GM12878 (cell line): ENCODE measurements at regions not wholly inside any gene's neighbourhood (a gene's known extent, or its start where the extent isn't known, plus 50 kb on each side); places are given as distances from the start of the nearest gene placed in this dataset.

Experiments
- ATAC-seq: fragments of 200-7000 bp; cut with Tn5 transposase; 3 replicates; pipeline ENCODE4 v1.9.1; 2020; ENCODE audit warnings: mild to moderate bottlenecking, moderate library complexity
- BruUV-seq: library from RNA; stranded (reverse); fragments of 400-500 nt; replicated peaks from 2 replicates; lab custom pipeline; 2021; lab: Mats Ljungman, UMichigan
- CTCF ChIA-PET: fragments of 300-600 bp; sonication (Branson Sonifier 250); formaldehyde crosslinking; extraction: SDS; loops from one replicate; lab custom pipeline; 2021; ENCODE audit warnings: inconsistent platforms; lab: Yijun Ruan, JAX
- POLR2A ChIA-PET: fragments of 350-600 bp; formaldehyde crosslinking; extraction: SDS; loops from one replicate; lab custom pipeline; 2021; ENCODE audit warnings: inconsistent platforms; lab: Charles Lee
- RAD21 ChIA-PET: fragments of 300-600 bp; sonication (Branson Sonifier 250); formaldehyde crosslinking; loops from one replicate; lab custom pipeline; 2023; ENCODE audit warnings: antibody characterized with exemption; ENCODE audit not compliant: unreplicated experiment; lab: Charles Lee
- SMC1A ChIA-PET: fragments of 300-600 bp; sonication (Branson Sonifier 250); formaldehyde crosslinking; loops from one replicate; lab custom pipeline; 2023; ENCODE audit not compliant: unreplicated experiment, uncharacterized antibody; lab: Charles Lee
- DNase-seq: peaks from one replicate; pipeline ENCODE4 v3.0.0-alpha.2; 2011; ENCODE audit warnings: low read depth, low spot score
- FAIRE-seq: peaks from 3 replicates; lab custom pipeline; 2011; peaks lifted over from hg19 to GRCh38; lab: Jason Lieb, UNC
- H2AFZ ChIP-seq: 2 replicates; pipeline ENCODE4 v1.6.0; 2011; ENCODE audit warnings: low read depth, low read length, control low read depth; ENCODE audit not compliant: control insufficient read depth
- H3K27ac ChIP-seq: 2 replicates; pipeline ENCODE4 v1.5.1; 2011; ENCODE audit warnings: control low read depth; ENCODE audit not compliant: control insufficient read depth, insufficient read depth
- H3K27me3 ChIP-seq, 2 experiments: replicated peaks in 1 of 2; 2 replicates each; pipeline versions ENCODE4 v1.6.0 to v1.6.1; 2011; ENCODE audit warnings: low read length in 1 of 2; ENCODE audit not compliant: control insufficient read depth in 2 of 2, insufficient read depth in 2 of 2
- H3K36me3 ChIP-seq, 2 experiments: 2 replicates each; pipeline ENCODE4 v1.5.1; 2011; ENCODE audit warnings: low read length in 1 of 2; ENCODE audit not compliant: control insufficient read depth in 2 of 2, insufficient read depth in 2 of 2
- H3K4me1 ChIP-seq: 2 replicates; pipeline ENCODE4 v1.6.1; 2011; ENCODE audit warnings: mild to moderate bottlenecking, low read length, moderate library complexity, mixed read lengths; ENCODE audit not compliant: control insufficient read depth, insufficient read depth
- H3K4me2 ChIP-seq: 2 replicates; pipeline ENCODE4 v1.6.0; 2011; ENCODE audit warnings: control low read depth; ENCODE audit not compliant: control insufficient read depth, insufficient read depth
- H3K4me3 ChIP-seq: fragments of 200-600 bp; sonication (generic); 2 replicates; pipeline ENCODE4 v1.5.1; 2016
- H3K79me2 ChIP-seq: 2 replicates; pipeline ENCODE4 v1.6.0; 2011; ENCODE audit warnings: low read length; ENCODE audit not compliant: control insufficient read depth, insufficient read depth
- H3K9ac ChIP-seq: 2 replicates; pipeline ENCODE4 v1.8.0; 2011; ENCODE audit warnings: low read length, control low read depth, mixed read lengths; ENCODE audit not compliant: control insufficient read depth, insufficient read depth
- H3K9me3 ChIP-seq: replicated peaks from 3 replicates; pipeline ENCODE4 v1.5.1; 2011; ENCODE audit warnings: mild to moderate bottlenecking, low read length; ENCODE audit not compliant: control insufficient read depth, insufficient read depth
- H4K20me1 ChIP-seq: 2 replicates; pipeline ENCODE4 v1.6.0; 2011; ENCODE audit not compliant: control insufficient read depth, insufficient read depth
- ATF7 ChIP-seq: fragments of 450-650 bp; IDR thresholded peaks from 2 replicates; pipeline ENCODE4 v1.6.1; 2016; ENCODE audit warnings: low read depth, mild to moderate bottlenecking
- E2F8 ChIP-seq: fragments of 450-650 bp; IDR thresholded peaks from 2 replicates; pipeline ENCODE4 v1.6.1; 2018; ENCODE audit warnings: mild to moderate bottlenecking, low read depth, moderate library complexity; ENCODE audit not compliant: partially characterized antibody
- ESRRA ChIP-seq: IDR thresholded peaks from 2 replicates; pipeline ENCODE4 v1.6.1; 2012; ENCODE audit warnings: mild to moderate bottlenecking, low read length, improper control_type of control experiment
- EZH2 ChIP-seq: IDR thresholded peaks from 2 replicates; pipeline ENCODE4 v1.6.1; 2012; ENCODE audit warnings: low read depth, mild to moderate bottlenecking, control low read depth, inconsistent platforms, low read length, borderline replicate concordance; ENCODE audit not compliant: control insufficient read depth
- IKZF2 ChIP-seq, 2 experiments: fragments of 450-650 bp; IDR thresholded peaks; 2 replicates each; pipeline ENCODE4 v1.6.1; 2017; ENCODE audit warnings: mild to moderate bottlenecking in 2 of 2, moderate library complexity in 2 of 2
- PAX5 ChIP-seq: IDR thresholded peaks from 2 replicates; pipeline ENCODE4 v1.6.1; 2011; ENCODE audit warnings: low read depth, low read length, borderline replicate concordance
- POLR2AphosphoS5 ChIP-seq: IDR thresholded peaks from 2 replicates; pipeline ENCODE4 v1.6.1; 2011; ENCODE audit warnings: mild to moderate bottlenecking, low read length, inconsistent platforms
- POU2F2 ChIP-seq: IDR thresholded peaks from 3 replicates; pipeline ENCODE4 v1.6.1; 2011; ENCODE audit warnings: low read depth, mild to moderate bottlenecking, low read length, borderline replicate concordance
- RAD51 ChIP-seq: fragments of 450-650 bp; IDR thresholded peaks from 2 replicates; pipeline ENCODE4 v1.6.1; 2016; ENCODE audit warnings: moderate library complexity, mild to moderate bottlenecking, inconsistent platforms
- RELB ChIP-seq: fragments of 450-650 bp; IDR thresholded peaks from 2 replicates; pipeline ENCODE4 v1.6.1; 2017; ENCODE audit warnings: low read depth, mild to moderate bottlenecking, moderate library complexity
- SREBF2 ChIP-seq: IDR thresholded peaks from 2 replicates; pipeline ENCODE4 v1.6.1; 2012; ENCODE audit warnings: mild to moderate bottlenecking, low read length
- TCF12 ChIP-seq: IDR thresholded peaks from 2 replicates; pipeline ENCODE4 v1.6.1; 2011; ENCODE audit warnings: low read depth, mild to moderate bottlenecking, low read length
- WRNIP1 ChIP-seq: IDR thresholded peaks from 2 replicates; pipeline ENCODE4 v1.6.1; 2011; ENCODE audit warnings: low read depth, low read length, improper control_type of control experiment, borderline replicate concordance
- YY1 ChIP-seq: IDR thresholded peaks from 2 replicates; pipeline ENCODE4 v1.6.1; 2011; ENCODE audit warnings: low read depth, mild to moderate bottlenecking, low read length
- ZNF24 ChIP-seq: fragments of 450-650 bp; IDR thresholded peaks from 2 replicates; pipeline ENCODE4 v1.6.1; 2017; ENCODE audit warnings: antibody characterized with exemption, mild to moderate bottlenecking
- WGBS: methylation state at CpG from one replicate; pipeline ENCODE4 v1.1.6; 2016; ENCODE audit warnings: low lambda C conversion rate; ENCODE audit not compliant: insufficient replicate concordance, insufficient coverage; ENCODE audit errors: missing lambda C conversion rate; 5-methylcytosine and 5-hydroxymethylcytosine counted together
- in situ Hi-C: fragments of 300-500 bp; cut with MboI; formaldehyde crosslinking; loops from 9 replicates; pipeline ENCODE4 v1.14.3; 2018; ENCODE audit warnings: mixed read lengths
- intact Hi-C: fragments of 100-400 bp; cut with micrococcal nuclease; formaldehyde crosslinking; loops from one replicate; pipeline ENCODE4 v1.14.2; 2022; ENCODE audit not compliant: unreplicated experiment
- TF ChIP-seq, protein P1 (sequence below): fragments of 450-650 bp; IDR thresholded peaks from 2 replicates; pipeline ENCODE4 v1.6.1; 2017; ENCODE audit warnings: mild to moderate bottlenecking, moderate library complexity
- TF ChIP-seq, protein P2 (sequence below): IDR thresholded peaks from 2 replicates; pipeline ENCODE4 v1.6.1; 2012; ENCODE audit warnings: low read depth, low read length, improper control_type of control experiment

- no peak for TF ChIP-seq POU2F2
- TF ChIP-seq WRNIP1: no peak
- no peak for TF ChIP-seq IKZF2 (IDR thresholded peaks at IDR 0.05)
- no peak for TF ChIP-seq ZNF24
- no peak for TF ChIP-seq EZH2
- TF ChIP-seq RELB: no peak
- TF ChIP-seq POLR2AphosphoS5: no peak
- no peak for TF ChIP-seq TCF12
- TF ChIP-seq, protein P1, sequence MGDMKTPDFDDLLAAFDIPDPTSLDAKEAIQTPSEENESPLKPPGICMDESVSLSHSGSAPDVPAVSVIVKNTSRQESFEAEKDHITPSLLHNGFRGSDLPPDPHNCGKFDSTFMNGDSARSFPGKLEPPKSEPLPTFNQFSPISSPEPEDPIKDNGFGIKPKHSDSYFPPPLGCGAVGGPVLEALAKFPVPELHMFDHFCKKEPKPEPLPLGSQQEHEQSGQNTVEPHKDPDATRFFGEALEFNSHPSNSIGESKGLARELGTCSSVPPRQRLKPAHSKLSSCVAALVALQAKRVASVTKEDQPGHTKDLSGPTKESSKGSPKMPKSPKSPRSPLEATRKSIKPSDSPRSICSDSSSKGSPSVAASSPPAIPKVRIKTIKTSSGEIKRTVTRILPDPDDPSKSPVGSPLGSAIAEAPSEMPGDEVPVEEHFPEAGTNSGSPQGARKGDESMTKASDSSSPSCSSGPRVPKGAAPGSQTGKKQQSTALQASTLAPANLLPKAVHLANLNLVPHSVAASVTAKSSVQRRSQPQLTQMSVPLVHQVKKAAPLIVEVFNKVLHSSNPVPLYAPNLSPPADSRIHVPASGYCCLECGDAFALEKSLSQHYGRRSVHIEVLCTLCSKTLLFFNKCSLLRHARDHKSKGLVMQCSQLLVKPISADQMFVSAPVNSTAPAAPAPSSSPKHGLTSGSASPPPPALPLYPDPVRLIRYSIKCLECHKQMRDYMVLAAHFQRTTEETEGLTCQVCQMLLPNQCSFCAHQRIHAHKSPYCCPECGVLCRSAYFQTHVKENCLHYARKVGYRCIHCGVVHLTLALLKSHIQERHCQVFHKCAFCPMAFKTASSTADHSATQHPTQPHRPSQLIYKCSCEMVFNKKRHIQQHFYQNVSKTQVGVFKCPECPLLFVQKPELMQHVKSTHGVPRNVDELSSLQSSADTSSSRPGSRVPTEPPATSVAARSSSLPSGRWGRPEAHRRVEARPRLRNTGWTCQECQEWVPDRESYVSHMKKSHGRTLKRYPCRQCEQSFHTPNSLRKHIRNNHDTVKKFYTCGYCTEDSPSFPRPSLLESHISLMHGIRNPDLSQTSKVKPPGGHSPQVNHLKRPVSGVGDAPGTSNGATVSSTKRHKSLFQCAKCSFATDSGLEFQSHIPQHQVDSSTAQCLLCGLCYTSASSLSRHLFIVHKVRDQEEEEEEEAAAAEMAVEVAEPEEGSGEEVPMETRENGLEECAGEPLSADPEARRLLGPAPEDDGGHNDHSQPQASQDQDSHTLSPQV: no peak
- no peak for TF ChIP-seq E2F8
- TF ChIP-seq YY1: no peak
- TF ChIP-seq ESRRA: no peak
- no peak for TF ChIP-seq SREBF2
- no peak for TF ChIP-seq ATF7
- TF ChIP-seq, protein P2, sequence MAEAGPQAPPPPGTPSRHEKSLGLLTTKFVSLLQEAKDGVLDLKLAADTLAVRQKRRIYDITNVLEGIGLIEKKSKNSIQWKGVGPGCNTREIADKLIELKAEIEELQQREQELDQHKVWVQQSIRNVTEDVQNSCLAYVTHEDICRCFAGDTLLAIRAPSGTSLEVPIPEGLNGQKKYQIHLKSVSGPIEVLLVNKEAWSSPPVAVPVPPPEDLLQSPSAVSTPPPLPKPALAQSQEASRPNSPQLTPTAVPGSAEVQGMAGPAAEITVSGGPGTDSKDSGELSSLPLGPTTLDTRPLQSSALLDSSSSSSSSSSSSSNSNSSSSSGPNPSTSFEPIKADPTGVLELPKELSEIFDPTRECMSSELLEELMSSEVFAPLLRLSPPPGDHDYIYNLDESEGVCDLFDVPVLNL: no peak
- TF ChIP-seq PAX5: no peak
- no peak for TF ChIP-seq RAD51
- H3K4me1 ChIP-seq: no peaks in the 10 kb centered on the region
- ChIA-PET POLR2A (no interaction called here), CTCF (no interaction called here), RAD21 (no interaction called here), SMC1A (no interaction called here)
- H3K9ac ChIP-seq: no peak overlapping the region
- BruUV-seq: no TSS peak
- 1% methylated on average over 4 of the region's 4 CpGs for WGBS
- H3K36me3 ChIP-seq: no peaks in the 10 kb centered on the region
- H3K4me2 ChIP-seq: no peak overlapping the region
- in situ Hi-C loops (no loop called here), intact Hi-C loops (no loop called here)
- H3K27ac ChIP-seq: no peak overlapping the region
- no peak for DNase-seq
- no peaks in the 10 kb centered on the region for H3K27me3 ChIP-seq
- no peak for ATAC-seq
- H2AFZ ChIP-seq: no peak overlapping the region
- FAIRE-seq: no peak
- no peaks in the 10 kb centered on the region for H4K20me1 ChIP-seq
- no peaks in the 10 kb centered on the region for H3K9me3 ChIP-seq
- no peak overlapping the region for H3K4me3 ChIP-seq
- no peaks in the 10 kb centered on the region for H3K79me2 ChIP-seq
Measured at GRCh38 chr18:1240701-1241100, 336.0 kb downstream of the ADCYAP1 start.
